Stomach smooth muscle (tissue), 2 donors: ENCODE measurements at regions not wholly inside any gene's neighbourhood (a gene's known extent, or its start where the extent isn't known, plus 50 kb on each side); places are given as distances from the start of the nearest gene placed in this dataset.

Source experiments
- H3K27ac ChIP-seq: one replicate; pipeline ENCODE4 v1.7.0; 2013; ENCODE audit warnings: mild to moderate bottlenecking, low read length, inconsistent platforms
- H3K27me3 ChIP-seq, 2 donors: one replicate each; pipeline ENCODE4 v1.7.0; 2013; ENCODE audit warnings: low read length in 2 of 2; ENCODE audit not compliant: insufficient read depth in 2 of 2, control insufficient read depth in 1 of 2
- H3K36me3 ChIP-seq, 2 donors: one replicate each; pipeline ENCODE4 v1.7.0; 2013; ENCODE audit warnings: low read length in 2 of 2; ENCODE audit not compliant: control insufficient read depth in 2 of 2, insufficient read depth in 2 of 2
- H3K4me1 ChIP-seq: one replicate; pipeline ENCODE4 v1.7.0; 2013; ENCODE audit warnings: low read length; ENCODE audit not compliant: control insufficient read depth, insufficient read depth
- H3K4me3 ChIP-seq, 2 donors: one replicate each; pipeline ENCODE4 v1.7.0; 2013; ENCODE audit warnings: low read length in 2 of 2
- H3K9ac ChIP-seq, 2 donors: one replicate each; pipeline ENCODE4 v1.7.0; 2013; ENCODE audit warnings: low read length in 2 of 2, mild to moderate bottlenecking in 1 of 2
- H3K9me3 ChIP-seq, 2 donors: one replicate each; pipeline ENCODE4 v1.7.0; 2013; ENCODE audit warnings: low read length in 2 of 2; ENCODE audit not compliant: control insufficient read depth in 2 of 2
- donor health status: healthy.
- donor health status: Pancreatic carcinoma.

DNA sequence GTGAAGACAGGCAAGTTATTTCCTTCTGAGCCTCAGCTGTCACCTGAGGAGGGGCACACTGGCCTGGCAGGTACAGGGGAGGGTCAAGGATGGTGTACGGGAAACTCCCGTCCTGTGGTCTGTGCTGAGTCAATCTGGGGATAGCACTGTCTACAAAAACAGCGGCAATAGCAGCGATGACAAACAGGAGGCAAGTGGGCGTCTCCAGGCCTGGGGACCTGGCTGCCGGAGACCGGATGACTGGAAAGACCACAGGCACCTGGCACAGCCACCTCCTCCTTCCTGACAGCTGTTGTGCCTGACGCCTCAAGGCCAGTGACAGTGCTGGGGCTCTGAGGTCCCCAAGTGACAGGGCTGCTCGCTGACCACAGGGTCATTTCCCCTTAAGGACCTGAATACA, 202.1 kb upstream of the HS6ST1 start:
- no peaks in the 10 kb centered on the region for H3K27me3 ChIP-seq
- no peaks in the 10 kb centered on the region for H3K4me1 ChIP-seq
- H3K27ac ChIP-seq: no peak overlapping the region
- H3K9ac ChIP-seq: no peak overlapping the region
- H3K4me3 ChIP-seq: no peak overlapping the region
- H3K9me3 ChIP-seq: no peaks in the 10 kb centered on the region
- no peaks in the 10 kb centered on the region for H3K36me3 ChIP-seq

DNA sequence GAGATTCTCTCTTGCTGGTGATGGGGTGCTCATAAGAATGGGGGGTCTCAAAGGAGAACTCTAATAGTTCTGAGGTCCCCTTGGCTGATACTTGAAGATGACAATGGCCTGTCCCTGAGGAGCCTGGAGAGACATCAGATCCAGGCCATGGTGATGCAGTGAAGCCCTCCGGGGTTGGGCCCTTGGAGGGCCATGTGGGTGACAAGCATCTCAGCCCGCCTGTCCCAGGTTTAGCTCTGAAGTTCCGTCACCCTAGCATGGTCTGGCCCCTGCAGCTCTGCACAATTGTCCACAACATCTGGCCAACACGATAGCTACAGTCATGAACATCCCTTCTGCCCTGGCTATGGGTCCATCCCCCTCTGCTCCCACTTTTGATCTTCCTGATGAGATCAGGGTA, 202.8 kb upstream of the HS6ST1 start:
- Histone ChIP-seq H3K4me3 (no peak overlapping the region), H3K9ac (no peak overlapping the region), H3K4me1 (no peaks in the 10 kb centered on the region), H3K9me3 (no peaks in the 10 kb centered on the region), H3K27me3 (no peaks in the 10 kb centered on the region), H3K27ac (no peak overlapping the region), H3K36me3 (no peaks in the 10 kb centered on the region)

DNA sequence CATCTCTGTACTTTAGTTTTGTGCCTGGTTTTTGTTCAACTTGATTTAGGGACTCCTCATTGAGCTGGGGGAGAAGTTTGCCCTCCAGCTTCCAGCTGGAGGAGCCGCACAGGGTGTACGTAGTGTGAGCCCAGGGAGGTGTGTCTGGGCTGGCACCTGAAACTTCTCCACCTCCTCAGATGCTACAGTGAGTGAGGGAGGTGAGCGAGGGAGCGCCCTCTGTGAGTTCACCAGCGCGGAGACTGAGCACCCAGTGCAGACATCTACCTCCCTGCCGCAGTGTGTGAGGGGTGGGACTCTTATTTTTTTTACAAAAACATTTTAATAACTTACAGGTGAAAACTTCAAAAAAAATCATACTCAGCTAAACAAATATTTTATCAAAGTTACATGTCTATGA, 204.2 kb upstream of the HS6ST1 start:
- no peaks in the 10 kb centered on the region for H3K4me1 ChIP-seq
- H3K9me3 ChIP-seq: no peaks in the 10 kb centered on the region
- no peak overlapping the region for H3K27ac ChIP-seq
- H3K27me3 ChIP-seq: no peaks in the 10 kb centered on the region
- H3K9ac ChIP-seq: no peak overlapping the region
- no peak overlapping the region for H3K4me3 ChIP-seq
- H3K36me3 ChIP-seq: no peaks in the 10 kb centered on the region

DNA sequence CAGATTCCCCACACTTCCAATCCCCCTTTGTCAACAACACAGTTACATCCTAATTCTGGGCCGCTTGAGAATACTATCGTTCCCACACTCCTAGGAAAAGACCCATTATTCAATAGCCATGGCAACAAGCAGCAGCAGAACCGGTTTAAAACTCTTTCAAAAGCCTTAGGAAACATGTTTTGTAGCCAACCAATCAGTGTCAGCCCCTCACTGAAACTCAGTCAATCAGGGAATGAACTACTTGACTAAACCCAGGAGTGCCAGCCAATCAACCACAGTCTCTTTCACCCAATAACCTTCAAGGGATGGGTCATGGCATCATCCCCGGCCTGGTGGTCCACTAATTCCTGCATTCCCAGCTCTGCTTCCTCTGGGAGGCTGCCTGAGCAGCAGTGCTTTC, 204.8 kb upstream of the HS6ST1 start:
- Histone ChIP-seq H3K36me3 (no peaks in the 10 kb centered on the region), H3K9me3 (no peaks in the 10 kb centered on the region), H3K4me3 (no peak overlapping the region), H3K27me3 (no peaks in the 10 kb centered on the region), H3K4me1 (no peaks in the 10 kb centered on the region), H3K9ac (no peak overlapping the region), H3K27ac (no peak overlapping the region)

DNA sequence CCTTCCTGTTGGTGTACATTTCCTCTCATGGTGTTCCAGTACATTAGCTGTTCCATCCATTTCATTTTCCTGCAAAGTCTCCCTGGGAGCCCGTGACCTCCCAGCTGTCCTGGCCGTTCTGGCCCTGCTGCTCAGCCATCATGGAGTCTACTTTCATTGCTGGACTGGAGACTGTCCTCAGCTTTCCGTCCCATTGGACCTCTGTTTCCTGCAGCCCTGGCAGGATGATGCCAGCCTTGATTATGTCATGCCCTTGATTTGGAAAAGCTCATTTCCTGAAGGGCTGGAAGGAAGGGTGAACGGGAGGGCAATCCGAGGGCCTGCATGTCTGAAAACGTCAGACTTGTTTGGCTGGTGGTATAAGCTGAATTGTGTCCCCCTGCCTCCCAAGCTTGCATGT, 205.5 kb upstream of the HS6ST1 start:
- no peaks in the 10 kb centered on the region for H3K27me3 ChIP-seq
- no peak overlapping the region for H3K4me3 ChIP-seq
- H3K4me1 ChIP-seq: no peaks in the 10 kb centered on the region
- H3K9ac ChIP-seq: no peak overlapping the region
- no peaks in the 10 kb centered on the region for H3K36me3 ChIP-seq
- H3K9me3 ChIP-seq: no peaks in the 10 kb centered on the region
- no peak overlapping the region for H3K27ac ChIP-seq

DNA sequence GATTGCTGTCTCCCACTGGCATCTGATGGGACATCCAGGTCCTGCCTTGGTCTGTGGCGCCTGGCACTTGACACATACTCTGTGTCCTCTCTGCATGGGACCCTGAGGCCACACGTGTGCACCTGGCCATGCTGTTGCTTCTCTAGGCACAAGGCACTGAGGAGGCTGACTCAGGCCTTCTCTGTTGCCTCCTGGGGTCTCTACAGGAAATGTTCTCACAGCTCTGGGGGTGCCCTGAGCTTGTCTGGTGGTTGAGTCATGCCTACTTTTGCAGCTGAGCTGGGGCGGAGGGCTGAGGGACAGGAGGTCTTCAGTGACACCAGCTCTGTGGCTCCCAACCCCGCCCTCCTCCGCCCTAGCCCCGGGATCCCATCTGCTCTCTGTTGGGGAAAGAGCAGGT, 207.0 kb upstream of the HS6ST1 start:
- Histone ChIP-seq H3K4me1 (no peaks in the 10 kb centered on the region), H3K9ac (no peak overlapping the region), H3K27me3 (no peaks in the 10 kb centered on the region), H3K27ac (no peak overlapping the region), H3K9me3 (no peaks in the 10 kb centered on the region), H3K4me3 (no peak overlapping the region), H3K36me3 (no peaks in the 10 kb centered on the region)

DNA sequence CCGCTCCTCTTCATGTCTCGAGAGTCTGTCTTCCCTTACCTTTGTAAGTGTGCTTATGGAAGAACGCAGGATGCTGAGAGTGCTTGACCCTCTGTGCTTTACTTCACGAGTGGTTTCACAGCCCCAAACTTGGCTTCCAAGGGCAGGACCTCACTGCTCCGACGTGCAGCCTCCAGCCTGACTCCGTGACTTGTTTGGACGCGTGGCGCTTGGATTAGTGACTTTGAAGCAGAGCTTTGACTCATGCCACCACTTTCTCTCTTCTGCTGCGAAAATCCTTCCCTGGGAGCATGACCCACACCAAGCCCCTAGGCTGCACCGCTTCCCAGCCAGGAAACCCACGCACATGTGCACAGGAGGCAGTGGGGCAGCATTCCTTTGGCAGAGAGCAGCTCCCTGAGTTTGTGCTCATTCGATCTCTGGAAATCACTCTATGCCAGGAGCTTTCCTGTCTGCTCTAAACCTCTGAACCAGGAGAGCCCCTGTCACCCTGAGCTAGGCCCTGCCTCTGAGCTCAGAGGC, 207.8 kb upstream of the HS6ST1 start:
- no peak overlapping the region for H3K27ac ChIP-seq
- H3K9ac ChIP-seq: no peak overlapping the region
- H3K27me3 ChIP-seq: no peaks in the 10 kb centered on the region
- no peaks in the 10 kb centered on the region for H3K36me3 ChIP-seq
- no peaks in the 10 kb centered on the region for H3K9me3 ChIP-seq
- H3K4me1 ChIP-seq: no peaks in the 10 kb centered on the region
- H3K4me3 ChIP-seq: no peak overlapping the region

DNA sequence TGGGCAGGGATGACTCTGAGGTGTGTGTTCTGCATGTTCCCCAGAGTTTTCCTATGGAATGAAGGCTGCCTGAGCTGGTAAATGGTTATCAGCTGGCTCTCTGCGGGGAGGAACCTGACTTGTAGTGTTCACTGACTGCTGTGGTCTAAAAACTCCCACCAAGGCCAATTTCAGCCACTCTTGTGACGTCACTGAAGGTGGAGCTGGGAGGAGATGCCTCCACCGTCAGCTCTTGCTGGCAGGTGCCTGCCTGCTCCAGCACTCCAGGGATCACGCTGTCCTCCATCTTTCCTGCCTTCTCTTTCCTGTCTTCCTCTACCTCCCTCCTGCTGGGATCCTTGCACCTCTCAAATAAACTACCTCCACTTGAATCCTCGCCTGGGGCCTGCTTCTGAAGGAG, 209.5 kb upstream of the HS6ST1 start:
- Histone ChIP-seq H3K9me3 (no peaks in the 10 kb centered on the region), H3K9ac (no peak overlapping the region), H3K36me3 (no peaks in the 10 kb centered on the region)

DNA sequence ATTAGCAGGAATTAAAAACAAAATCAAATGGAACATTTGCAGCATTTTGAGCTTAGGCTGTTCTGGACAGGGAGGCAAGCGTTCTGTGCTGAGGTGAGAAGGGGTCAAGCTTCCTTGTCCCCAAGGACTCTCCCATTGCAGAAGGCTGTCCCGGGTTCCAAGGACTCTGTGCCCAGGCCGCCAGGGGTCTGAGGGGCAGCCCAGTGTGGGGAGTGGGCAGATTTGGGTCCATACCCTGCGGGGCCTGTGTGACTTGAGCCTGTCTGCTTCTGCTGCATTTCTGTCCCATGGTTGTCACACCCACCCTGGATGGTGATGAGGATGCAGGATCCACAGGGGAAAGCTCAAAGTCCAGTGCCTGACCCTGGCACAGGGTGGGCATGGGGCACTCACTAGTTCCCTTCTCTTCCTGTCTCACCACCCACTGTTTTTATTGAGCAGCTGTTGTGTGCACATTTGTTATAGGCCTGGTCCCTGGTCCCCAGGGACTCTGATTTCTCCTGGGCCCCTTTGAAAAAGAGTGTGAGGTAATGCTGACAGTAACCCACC, 211.4 kb upstream of the HS6ST1 start:
- Histone ChIP-seq H3K9me3 (no peaks in the 10 kb centered on the region), H3K27me3 (no peaks in the 10 kb centered on the region), H3K36me3 (no peaks in the 10 kb centered on the region), H3K4me3 (no peak overlapping the region), H3K4me1 (no peaks in the 10 kb centered on the region), H3K27ac (no peak overlapping the region), H3K9ac (no peak overlapping the region)

More for the DNA sequence above, 209.5 kb upstream of the HS6ST1 start:
- H3K27me3 ChIP-seq: no peaks in the 10 kb centered on the region
- no peak overlapping the region for H3K27ac ChIP-seq
- no peaks in the 10 kb centered on the region for H3K4me1 ChIP-seq
- H3K4me3 ChIP-seq: no peak overlapping the region

DNA sequence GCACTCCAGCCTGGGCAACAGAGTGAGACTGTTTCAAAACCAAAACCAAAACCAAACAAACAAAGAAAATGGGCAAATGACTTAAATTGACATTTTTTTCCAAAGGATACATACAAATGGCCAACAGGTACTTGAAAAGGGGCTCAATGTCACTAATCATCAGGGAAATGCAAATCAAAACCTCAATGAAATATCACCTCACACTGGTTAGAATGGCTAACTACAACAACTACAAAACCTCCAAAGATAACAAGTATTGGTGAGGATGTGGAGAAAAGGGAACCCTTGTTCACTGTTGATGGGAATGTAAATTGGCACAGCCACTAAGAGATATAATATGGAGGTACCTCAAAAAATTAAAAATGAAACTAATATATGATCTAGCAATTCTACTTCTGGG, 213.2 kb upstream of the HS6ST1 start:
- no peaks in the 10 kb centered on the region for H3K27me3 ChIP-seq
- H3K9me3 ChIP-seq: no peaks in the 10 kb centered on the region
- no peak overlapping the region for H3K4me3 ChIP-seq
- no peak overlapping the region for H3K27ac ChIP-seq
- H3K36me3 ChIP-seq: no peaks in the 10 kb centered on the region
- H3K9ac ChIP-seq: no peak overlapping the region
- no peaks in the 10 kb centered on the region for H3K4me1 ChIP-seq

DNA sequence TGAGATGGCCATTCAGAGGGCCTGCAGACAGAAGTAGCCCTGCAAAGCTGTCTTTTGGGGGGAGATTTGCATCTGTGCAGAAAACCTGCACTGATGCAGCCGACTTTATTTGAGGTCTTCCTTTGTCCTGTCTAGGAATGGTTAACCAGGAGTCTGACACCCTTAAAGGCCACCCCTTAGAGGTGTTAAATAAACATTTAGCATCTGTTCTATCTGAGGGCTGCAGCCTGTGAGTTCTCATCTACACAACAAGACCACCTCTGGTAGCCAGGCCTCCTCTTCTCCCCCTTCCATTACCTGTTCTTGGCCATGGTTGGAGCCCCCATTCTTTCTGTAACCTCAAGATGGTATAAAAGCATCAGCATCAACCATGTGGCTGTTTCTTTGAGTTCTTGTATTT, 214.4 kb upstream of the HS6ST1 start:
- H3K36me3 ChIP-seq: no peaks in the 10 kb centered on the region
- no peaks in the 10 kb centered on the region for H3K4me1 ChIP-seq
- H3K9me3 ChIP-seq: no peaks in the 10 kb centered on the region
- no peak overlapping the region for H3K27ac ChIP-seq
- no peak overlapping the region for H3K4me3 ChIP-seq
- no peak overlapping the region for H3K9ac ChIP-seq
- H3K27me3 ChIP-seq: no peaks in the 10 kb centered on the region
